AG10803 (cell line): ENCODE measurements at regions not wholly inside any gene's neighbourhood (a gene's known extent, or its start where the extent isn't known, plus 50 kb on each side); places are given as distances from the start of the nearest gene placed in this dataset.
A peak's percentile ranks its signal among the peaks of the same experiment; 100 is the strongest.
"Not testable (repeated sequence)": the region's sequence is repeated elsewhere in the genome, so short reads cannot be mapped to it uniquely, and the experiment has no call there.

Experiments
- DNase-seq: peaks from one replicate; pipeline ENCODE4 v3.0.0; 2010; ENCODE audit warnings: low read depth
- H3K4me3 ChIP-seq: 2 replicates; pipeline ENCODE4 v1.5.1; 2011; ENCODE audit warnings: mild to moderate bottlenecking, low read length, control low read depth
- TF ChIP-seq, protein P1 (sequence below): conservative IDR thresholded peaks from 2 replicates; pipeline ENCODE4 v1.5.1; 2011; ENCODE audit warnings: mild to moderate bottlenecking, low read length, control low read depth, inconsistent platforms

DNA sequence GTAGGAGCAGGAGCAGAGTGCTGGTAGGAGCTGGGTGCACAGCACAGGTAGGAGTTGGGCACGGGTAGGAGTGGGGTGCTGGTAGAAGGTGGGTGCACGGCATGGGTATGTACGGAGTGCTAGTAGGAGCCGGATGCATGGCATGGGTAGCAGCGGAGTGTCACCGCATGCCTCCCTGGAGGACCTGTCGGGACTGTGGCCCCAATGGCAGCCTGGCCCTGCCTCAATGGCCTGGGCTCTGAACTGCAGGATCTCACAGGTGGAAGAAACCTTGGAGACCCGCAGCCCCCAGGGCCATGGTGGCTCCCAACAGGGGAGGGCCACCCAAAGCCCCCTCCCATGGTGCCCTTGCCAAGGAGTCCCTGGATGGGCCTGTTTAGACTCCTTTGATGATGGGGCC is 1146.0 kb downstream of the UQCRFS1 start:
- TF ChIP-seq, protein P1, sequence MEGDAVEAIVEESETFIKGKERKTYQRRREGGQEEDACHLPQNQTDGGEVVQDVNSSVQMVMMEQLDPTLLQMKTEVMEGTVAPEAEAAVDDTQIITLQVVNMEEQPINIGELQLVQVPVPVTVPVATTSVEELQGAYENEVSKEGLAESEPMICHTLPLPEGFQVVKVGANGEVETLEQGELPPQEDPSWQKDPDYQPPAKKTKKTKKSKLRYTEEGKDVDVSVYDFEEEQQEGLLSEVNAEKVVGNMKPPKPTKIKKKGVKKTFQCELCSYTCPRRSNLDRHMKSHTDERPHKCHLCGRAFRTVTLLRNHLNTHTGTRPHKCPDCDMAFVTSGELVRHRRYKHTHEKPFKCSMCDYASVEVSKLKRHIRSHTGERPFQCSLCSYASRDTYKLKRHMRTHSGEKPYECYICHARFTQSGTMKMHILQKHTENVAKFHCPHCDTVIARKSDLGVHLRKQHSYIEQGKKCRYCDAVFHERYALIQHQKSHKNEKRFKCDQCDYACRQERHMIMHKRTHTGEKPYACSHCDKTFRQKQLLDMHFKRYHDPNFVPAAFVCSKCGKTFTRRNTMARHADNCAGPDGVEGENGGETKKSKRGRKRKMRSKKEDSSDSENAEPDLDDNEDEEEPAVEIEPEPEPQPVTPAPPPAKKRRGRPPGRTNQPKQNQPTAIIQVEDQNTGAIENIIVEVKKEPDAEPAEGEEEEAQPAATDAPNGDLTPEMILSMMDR, result no peak
- DNase-seq, result no peak
- no peak overlapping the region for H3K4me3 ChIP-seq

DNA sequence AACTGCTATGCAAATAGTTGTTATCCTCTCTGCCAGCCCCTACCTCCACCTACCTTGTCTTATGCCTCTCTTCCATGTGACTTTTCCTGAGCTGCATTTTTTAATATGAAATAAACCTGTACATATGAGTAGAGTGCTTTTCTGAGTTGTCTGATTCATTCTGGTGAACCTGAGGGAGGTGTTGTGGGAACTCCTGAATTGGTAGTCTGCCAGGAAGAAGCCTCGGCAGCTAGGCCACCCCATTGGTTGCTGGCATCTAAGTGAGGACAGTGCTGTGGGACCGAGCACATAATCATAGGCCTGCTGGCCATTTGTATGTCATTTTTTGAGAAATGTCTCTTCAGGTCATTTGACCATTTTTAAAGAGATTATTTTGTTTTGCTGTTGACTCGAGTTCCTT is 1146.8 kb downstream of the UQCRFS1 start:
- TF ChIP-seq, protein P1, result no peak
- no peak for DNase-seq
- H3K4me3 ChIP-seq, result no peak overlapping the region

DNA sequence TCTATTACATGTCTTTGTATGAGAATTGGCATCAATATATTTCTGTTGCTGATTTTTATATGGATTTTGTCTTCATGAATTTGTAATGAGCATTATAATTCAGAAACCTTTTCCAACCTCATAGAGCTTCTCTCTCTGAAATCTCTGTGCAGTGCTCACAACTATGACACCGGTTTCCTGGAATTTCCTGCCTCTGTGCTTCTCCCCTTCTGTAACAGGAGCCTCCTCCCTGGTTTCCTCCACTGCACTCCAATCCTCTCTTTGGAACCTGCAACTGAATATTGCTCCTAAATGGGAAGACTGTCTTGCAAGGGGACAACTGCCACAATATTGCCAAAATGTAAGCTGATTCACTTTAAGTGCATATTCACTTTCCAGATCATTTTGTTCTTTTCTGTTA is 1147.9 kb downstream of the UQCRFS1 start:
- TF ChIP-seq, protein P1, result no peak
- H3K4me3 ChIP-seq, result no peak overlapping the region
- peak; percentile 3 for DNase-seq

DNA sequence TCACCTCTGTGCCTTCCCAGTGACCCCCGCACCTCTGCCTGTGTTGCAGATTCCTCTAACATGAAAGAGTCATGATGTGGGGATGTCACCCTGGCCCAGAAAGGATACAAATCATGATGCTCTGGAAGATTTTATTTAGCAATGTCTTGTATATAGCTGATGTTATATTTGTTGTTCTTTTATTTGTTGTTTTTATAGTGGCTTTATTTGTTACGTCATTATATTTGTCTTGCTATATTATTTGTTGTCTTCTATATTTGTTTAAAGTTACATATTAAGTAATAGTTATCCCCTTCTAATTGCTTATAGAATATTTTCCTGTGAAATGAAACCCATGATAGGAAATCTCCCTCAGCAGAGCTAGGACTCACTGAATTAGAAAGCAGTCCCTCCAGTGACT is 1149.2 kb downstream of the UQCRFS1 start:
- TF ChIP-seq, protein P1, result no peak

DNA sequence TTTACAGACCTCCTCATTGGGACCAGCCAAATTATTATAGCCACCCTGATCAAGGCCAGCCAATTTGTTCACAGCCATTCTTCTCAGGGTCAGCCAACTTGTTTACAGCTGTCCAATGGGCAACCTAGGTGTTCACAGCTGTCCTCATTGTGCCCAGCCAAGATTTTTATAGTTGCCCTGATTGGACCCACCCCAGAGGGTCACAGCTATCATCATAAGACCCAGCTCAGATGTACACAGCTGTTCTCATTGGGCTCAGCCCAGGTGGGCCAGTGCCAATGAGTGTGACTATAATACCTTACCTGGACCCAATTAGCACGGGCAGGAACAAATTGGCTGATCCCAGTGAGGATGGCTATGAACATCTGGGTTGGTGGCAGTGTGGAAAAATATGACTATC is 1151.8 kb downstream of the UQCRFS1 start:
- no peak overlapping the region for H3K4me3 ChIP-seq
- TF ChIP-seq, protein P1, result no peak
- DNase-seq, result no peak

More for the DNA sequence above, 1149.2 kb downstream of the UQCRFS1 start:
- H3K4me3 ChIP-seq, result no peak overlapping the region
- no peak for DNase-seq

DNA sequence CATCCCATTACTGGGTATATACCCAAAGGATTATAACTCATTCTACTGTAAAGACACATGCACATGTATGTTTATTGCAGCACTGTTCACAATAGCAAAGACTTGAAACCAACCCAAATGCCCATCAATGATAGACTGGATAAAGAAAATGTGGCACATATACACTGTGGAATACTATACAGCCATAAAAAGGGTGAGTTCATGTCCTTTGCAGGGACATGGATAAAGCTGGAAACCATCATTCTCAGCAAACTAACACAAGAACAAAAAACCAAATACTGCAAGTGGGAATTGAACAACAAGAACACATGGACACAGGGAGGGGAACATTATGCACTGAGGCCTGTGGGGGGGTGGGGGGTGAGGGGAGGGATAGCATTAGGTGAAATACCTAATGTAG is 1155.9 kb downstream of the UQCRFS1 start:
- not testable (repeated sequence) for H3K4me3 ChIP-seq, DNase-seq

DNA sequence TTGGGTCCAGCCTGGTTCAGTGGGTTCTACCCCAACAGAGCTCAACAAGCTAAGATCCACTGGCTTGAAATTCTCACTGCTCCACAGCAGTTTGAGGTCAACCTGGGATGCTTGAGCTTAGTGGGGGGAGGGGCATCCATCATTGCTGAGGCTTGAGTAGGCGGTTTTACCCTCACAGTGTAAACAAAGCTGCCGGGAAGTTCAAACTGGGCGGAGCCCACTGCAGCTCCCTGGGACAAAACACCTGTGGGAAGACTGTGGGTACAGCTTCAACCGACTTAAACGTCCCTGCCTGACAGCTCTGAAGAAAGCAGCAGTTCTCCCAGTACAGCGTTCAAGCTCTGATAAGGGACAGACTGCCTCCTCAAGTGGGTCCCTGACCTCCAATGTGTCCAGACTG is 1161.9 kb downstream of the UQCRFS1 start:
- no peak overlapping the region for H3K4me3 ChIP-seq
- no peak for DNase-seq
- TF ChIP-seq, protein P1, result no peak

DNA sequence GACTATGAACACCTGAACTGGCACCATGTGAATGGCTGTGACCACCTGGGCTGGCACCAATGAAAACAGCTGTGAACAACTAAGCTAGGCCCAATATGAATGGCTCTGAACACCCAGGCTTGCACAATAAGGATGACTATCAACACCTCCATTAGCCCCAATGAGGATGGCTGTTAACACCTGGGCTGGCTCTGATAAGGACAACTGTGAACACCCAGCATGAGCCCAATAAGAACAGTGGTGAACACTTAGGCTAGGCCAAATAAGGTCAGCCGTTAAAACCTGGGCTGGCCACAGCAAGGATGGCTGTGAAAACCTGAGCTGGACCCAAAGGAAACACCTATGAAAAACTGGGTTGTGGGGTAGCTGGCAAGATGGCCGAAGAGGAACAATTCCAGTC is 1163.1 kb downstream of the UQCRFS1 start:
- H3K4me3 ChIP-seq, result no peak overlapping the region
- TF ChIP-seq, protein P1, result no peak
- no peak for DNase-seq
